HG03066 (cell line): ENCODE measurements at regions not wholly inside any gene's neighbourhood (a gene's known extent, or its start where the extent isn't known, plus 50 kb on each side); places are given as distances from the start of the nearest gene placed in this dataset.
"Not testable (repeated sequence)": the region's sequence is repeated elsewhere in the genome, so short reads cannot be mapped to it uniquely, and the experiment has no call there.

Experiments used
- ATAC-seq: cut with Tn5 transposase; IDR thresholded peaks from one replicate; pipeline ENCODE4 v1.9.1; 2021; ENCODE audit warnings: low read depth; ENCODE audit not compliant: unreplicated experiment

GRCh38 chr2:142721015-142721414, 156.4 kb upstream of the KYNU start:
- ATAC-seq = no peak

- ATAC-seq = no peak
Observed at GRCh38 chr2:142718576-142719155, 158.8 kb upstream of the KYNU start.

GRCh38 chr2:142716463-142717242, 160.8 kb upstream of the KYNU start:
- no peak for ATAC-seq

GRCh38 chr2:142714600-142714999, 162.9 kb upstream of the KYNU start:
- ATAC-seq = no peak

- ATAC-seq = no peak
Observed at GRCh38 chr2:142710336-142710735, 167.1 kb upstream of the KYNU start.

- ATAC-seq = no peak
Observed at GRCh38 chr2:142707318-142707717, 170.1 kb upstream of the KYNU start.

GRCh38 chr2:142702397-142702796, 175.1 kb upstream of the KYNU start:
- not testable (repeated sequence) for ATAC-seq

GRCh38 chr2:142695350-142696257, 181.9 kb upstream of the KYNU start:
- ATAC-seq = not testable (repeated sequence)

GRCh38 chr2:142694282-142694681, 183.2 kb upstream of the KYNU start:
- no peak for ATAC-seq

- no peak for ATAC-seq
Observed at GRCh38 chr2:142693171-142693950, 184.1 kb upstream of the KYNU start.

GRCh38 chr2:142688856-142689605, 188.4 kb upstream of the KYNU start:
- no peak for ATAC-seq

GRCh38 chr2:142687509-142687908, 190.0 kb upstream of the KYNU start:
- ATAC-seq = no peak

- ATAC-seq = no peak
Observed at GRCh38 chr2:142687075-142687474, 190.4 kb upstream of the KYNU start.

- no peak for ATAC-seq
Observed at GRCh38 chr2:142684667-142685066, 192.8 kb upstream of the KYNU start.

GRCh38 chr2:142682528-142682927, 194.9 kb upstream of the KYNU start:
- no peak for ATAC-seq

GRCh38 chr2:142681952-142682351, 195.5 kb upstream of the KYNU start:
- ATAC-seq = no peak

GRCh38 chr2:142678164-142678563, 199.3 kb upstream of the KYNU start:
- no peak for ATAC-seq

- no peak for ATAC-seq
Observed at GRCh38 chr2:142675398-142675797, 202.1 kb upstream of the KYNU start.

- no peak for ATAC-seq
Observed at GRCh38 chr2:142673836-142674235, 203.6 kb upstream of the KYNU start.

- ATAC-seq = no peak
Observed at GRCh38 chr2:142672698-142673097, 204.8 kb upstream of the KYNU start.
